G401 (cell line): ENCODE measurements at regions not wholly inside any gene's neighbourhood (a gene's known extent, or its start where the extent isn't known, plus 50 kb on each side); places are given as distances from the start of the nearest gene placed in this dataset.

ENCODE experiments used
- DNase-seq: peaks from one replicate; pipeline ENCODE4 v3.0.0-alpha.2; 2015; ENCODE audit warnings: low spot score
- in situ Hi-C: cut with HindIII; loops from 2 replicates; pipeline ENCODE4 v1.10.0; 2016; ENCODE audit warnings: low sequenced_read_pairs, mixed read lengths

DNA sequence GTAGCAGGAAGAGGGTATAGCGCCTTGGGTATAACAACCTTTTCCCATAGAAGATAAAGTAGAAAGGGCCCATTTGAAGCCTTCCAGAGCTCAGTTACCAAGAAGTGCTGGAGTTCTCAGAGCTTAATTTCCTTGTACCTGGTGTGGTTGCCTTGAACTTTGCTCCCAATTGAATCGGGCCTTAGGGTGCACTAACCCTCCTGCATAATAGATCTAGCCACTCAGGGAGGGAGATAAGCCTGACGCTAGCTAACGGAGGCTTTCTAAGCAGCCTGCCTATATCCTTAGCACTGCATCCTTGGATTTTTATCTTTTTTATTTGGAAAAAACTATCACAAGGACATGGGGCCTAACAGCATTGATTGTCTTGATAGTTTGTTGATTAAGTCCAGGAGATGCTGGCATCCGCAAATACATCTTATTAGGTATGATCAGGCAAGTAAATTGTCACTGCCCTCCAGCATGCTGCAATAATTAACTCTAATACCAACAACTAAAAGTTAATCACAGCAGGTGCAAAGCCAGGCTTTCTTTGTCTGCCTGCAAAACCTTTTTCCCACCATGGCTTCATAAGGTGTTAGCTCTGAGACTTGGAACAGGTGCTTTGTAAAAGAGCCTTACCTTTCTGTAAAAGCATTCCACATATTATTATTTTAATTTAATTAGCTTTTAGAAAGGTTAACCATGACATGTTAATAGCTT is 199.4 kb downstream of the SREK1 start:
- no peak for DNase-seq
- in situ Hi-C loops: no loop called here

DNA sequence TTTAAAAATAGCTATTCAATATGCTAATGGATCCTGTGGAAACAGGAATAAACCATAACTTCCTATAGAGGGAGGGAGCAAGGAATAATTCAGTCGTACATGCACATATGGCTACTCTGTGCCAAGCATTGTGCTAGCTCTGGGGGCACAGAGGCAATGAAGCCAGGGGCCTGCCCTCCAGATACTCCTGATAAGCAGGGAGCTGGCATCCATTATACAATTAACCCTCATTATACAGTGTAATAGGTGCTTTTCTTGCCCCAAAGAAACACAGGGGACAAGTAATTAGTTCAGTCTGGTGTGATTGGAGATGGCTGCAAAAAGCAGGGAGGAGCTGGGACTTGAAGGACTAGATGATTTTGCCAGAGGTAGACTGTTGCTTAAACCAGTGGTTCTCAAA is 200.4 kb downstream of the SREK1 start:
- in situ Hi-C loops: no loop called here
- no peak for DNase-seq

DNA sequence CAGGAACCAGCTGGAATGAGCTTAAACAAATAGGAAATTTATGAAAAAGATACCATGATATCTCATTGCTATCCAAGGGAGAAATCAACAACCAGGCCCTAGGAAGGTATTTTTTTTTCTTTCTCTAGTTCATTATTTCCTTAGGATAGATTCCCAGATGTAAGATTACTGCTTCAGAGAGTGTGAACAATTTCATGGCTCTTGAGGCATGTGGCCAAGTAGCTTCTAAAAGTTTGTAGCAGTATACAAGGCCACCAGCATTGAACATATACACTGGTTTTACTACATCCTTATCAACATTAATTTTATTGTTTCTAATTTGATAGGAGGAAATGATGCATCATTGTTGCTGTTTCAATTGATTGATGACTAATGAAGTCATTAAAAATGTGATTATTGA is 201.2 kb downstream of the SREK1 start:
- in situ Hi-C loops: no loop called here
- no peak for DNase-seq

DNA sequence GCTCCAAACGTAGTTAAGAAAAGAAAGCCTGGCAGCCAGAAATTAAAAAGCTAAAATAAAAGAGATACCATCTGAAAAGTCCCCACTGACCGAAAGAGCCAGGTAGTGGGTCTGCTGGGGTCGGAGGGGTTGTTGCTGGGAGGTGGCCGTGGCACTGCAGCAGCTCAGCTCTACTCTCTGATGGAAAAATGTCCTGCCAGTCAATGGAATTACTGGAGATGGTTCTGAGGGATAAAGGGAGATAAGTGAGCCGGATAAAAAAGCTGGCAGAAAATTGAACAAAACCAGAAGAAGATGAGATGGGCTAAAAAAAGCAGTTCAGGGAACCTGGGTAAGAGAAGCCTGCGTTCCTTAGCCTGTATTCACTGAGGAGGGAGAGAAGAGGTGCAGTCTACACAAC is 202.8 kb downstream of the SREK1 start:
- in situ Hi-C loops: no loop called here
- no peak for DNase-seq

GRCh38 chr5:66348387-66349125 is 204.5 kb downstream of the SREK1 start:
- no peak for DNase-seq
- in situ Hi-C loops: no loop called here

DNA sequence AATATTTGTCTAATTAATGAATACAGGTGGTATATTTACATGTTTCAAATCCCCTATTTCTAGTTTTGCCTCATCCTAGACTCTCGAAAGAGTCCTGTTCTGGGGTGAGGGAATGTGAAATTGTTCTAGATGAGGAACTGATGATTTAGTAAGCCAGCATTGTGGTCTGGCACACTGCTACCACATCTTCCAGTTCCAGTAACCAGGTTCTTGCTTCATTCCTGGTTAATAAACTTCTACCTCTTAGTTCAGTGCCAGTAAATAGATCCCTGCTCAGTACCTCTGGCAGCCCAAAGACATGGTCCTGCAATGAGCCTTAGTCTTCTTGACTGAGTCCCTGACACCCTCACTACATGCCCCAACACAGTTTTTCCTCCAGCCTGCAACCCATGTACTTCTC is 207.7 kb downstream of the SREK1 start:
- no peak for DNase-seq
- in situ Hi-C loops: no loop called here

DNA sequence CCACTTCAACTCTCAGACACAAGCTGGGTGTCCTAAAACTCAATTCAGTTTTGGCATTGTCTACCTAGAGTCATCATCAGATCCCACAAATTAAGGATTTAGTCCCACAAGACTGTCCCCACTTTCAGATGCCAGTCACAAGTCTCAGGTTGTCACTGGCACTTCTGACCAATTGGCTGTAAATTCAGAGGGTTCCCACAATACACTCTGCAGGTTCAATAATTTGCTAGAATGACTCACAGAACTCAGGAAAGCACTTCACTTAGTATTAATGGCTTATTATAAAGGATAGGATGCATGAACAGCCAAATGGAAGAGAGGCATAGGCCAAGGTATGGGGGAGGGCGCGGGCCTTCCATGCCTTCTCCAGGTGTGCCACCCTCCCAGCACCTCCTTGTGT is 209.1 kb downstream of the SREK1 start:
- no peak for DNase-seq
- in situ Hi-C loops: no loop called here

DNA sequence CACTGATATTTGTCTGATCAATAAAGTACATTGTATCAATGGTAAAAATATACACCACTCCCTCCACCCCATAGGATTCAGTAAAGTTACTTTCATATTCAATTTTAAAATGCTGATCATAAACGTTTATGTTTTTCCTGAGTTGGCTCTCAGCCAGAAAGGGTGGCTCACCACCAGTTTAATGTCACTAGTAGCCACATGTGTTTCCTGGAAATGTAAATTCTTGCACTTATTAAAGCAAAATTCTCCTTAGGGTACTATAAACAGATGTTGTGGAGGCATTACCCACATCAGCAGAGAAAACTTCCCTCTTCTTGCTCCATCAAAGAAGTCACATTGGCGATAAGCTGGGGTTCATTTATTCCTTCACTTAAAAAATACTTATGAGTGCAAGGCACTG is 210.3 kb downstream of the SREK1 start:
- DNase-seq: no peak
- in situ Hi-C loops: no loop called here

- in situ Hi-C loops: no loop called here
- no peak for DNase-seq
Observed at GRCh38 chr5:66356011-66356565, 212.0 kb downstream of the SREK1 start.

DNA sequence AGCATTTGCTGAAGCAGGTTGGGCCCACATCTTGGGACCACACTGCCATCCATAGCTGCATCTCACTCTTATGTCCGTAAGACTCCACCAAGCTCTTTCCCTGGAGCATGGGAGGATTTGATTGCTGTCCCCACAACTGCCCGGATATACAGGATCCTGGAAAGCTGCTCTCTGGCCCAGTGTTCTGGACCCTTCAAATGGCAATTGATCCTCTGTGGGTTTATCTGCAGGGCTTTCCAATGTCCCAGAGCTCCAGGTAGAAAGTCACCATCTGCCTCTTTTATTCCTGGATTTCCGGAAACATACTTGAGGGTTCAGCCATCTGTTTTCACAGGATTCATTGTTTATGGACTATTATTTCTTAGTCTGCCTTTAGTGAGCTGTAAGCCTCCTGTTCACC is 214.6 kb downstream of the SREK1 start:
- in situ Hi-C loops: no loop called here
- no peak for DNase-seq

DNA sequence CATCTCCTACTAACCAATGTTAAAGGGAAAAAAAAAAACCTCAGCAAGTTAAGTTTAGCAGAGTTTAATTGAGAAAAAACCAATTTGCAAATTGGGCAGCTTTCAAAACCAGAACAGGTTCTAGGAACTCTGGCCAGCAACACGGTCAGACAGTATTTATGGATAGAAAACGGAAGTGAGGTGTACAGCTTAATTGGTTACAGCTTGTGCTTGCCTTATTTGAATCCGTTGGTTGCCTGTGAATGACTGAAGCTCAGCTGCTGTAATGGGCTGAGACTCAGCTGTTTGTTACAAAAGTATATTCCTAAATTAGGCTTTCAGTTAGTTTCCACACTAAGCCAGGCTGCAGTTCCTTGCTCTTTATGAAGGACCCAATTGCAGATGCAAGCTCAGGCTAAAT is 217.0 kb downstream of the SREK1 start:
- DNase-seq: no peak
- in situ Hi-C loops: no loop called here

DNA sequence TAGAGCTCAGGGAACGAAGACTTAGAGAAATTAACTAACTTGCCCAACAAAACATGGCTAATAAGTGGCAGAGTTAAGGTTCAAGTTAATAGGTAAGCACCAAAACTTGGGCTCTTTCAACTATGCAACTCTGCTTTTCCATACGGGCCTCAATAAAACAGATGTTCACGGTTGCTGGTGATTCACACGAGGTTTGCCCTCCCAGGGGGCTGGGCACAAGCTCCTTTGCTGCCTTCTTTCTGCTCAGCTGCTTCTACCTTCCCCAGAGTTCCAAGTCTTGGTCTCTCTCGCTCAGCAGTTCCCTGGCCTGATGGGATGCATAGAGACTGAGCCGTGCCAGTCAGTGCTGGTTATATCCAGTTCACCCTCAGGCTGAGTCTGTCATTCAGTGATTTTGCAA is 217.9 kb downstream of the SREK1 start:
- in situ Hi-C loops: no loop called here

GRCh38 chr5:66362687-66363086 is 218.6 kb downstream of the SREK1 start:
- in situ Hi-C loops: no loop called here
- no peak for DNase-seq

More for the DNA sequence above, 217.9 kb downstream of the SREK1 start:
- DNase-seq: no peak

DNA sequence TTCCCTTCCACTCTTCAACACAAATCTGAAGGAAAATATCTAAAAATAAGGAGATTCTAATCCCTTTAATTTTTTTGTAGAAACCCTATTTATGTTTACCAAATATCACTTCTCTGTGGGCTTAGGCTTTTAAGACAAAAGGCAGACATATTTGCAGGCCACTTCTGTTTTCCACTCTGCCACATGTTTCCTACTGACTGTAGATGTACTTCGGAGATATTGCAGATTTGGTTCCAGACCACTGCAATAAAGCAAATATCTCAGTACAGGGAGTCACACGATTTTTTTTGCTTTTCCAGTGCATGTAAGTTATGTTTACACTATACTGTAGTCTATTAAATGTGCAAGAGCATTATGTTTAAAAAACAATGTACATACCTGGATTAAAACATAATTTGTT is 219.0 kb downstream of the SREK1 start:
- no peak for DNase-seq
- in situ Hi-C loops: no loop called here

DNA sequence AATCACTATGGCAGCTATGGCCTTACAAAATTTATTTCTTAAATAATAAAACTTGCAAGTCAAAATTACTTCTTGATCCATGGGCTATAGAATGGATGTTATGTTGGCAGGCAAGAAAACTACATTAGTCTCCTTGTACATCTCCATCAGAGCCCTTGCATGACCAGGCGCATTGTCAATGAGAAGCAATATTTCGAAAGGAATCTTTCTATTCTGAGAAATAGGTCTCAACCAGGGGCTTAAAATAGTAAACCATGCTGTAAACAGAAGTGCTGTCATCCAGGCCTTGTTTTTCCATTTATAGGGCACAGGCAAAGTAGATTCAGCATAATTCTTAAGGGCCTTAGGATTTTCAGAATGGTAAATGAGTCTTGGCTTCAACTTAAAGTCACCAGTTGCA is 220.1 kb downstream of the SREK1 start:
- in situ Hi-C loops: no loop called here
- DNase-seq: no peak

DNA sequence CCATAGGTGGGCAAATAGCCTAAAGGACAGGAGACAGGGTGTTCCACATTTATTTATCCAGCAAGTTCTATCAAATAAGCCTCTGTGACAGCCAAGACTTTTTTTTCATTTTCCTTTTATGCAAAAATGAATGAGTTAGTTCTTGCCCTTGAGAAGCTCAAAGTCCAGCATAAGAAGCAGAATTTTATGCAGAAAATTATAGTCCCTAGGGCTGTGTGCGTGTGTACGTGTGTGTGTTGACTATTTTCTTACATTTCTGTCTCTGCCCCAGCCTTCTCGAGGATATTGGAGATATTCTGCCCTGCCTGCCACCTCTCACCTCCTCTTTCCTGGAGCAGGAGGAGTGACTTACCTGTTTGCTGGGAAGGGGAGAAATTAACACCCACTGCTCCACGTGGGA is 221.9 kb downstream of the SREK1 start:
- in situ Hi-C loops: no loop called here
- DNase-seq: no peak

GRCh38 chr5:66367814-66368541 is 223.9 kb downstream of the SREK1 start:
- in situ Hi-C loops: no loop called here
- no peak for DNase-seq

GRCh38 chr5:66368811-66369210 is 224.7 kb downstream of the SREK1 start:
- DNase-seq: no peak
- in situ Hi-C loops: no loop called here

DNA sequence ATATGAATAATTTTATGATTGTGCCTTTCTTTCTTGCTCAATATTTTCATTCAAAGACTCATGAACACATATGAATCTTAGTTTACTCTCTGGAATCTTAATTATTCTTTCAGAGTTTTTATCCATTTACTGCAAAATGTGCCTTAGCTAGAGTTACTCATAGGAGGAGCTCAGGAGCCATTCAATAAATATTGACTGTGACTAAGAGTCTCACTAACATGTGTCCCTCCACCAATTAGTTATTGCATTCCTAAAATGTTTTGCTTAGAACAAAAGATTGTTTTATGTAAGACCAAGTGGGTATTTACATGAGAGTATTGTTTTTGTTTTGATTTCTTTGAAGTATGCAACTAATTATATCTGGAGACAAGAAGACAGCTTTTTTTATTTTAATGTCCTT is 218.4 kb upstream of the MAST4 start:
- in situ Hi-C loops: no loop called here
- no peak for DNase-seq

- no peak for DNase-seq
- in situ Hi-C loops: no loop called here
Observed at GRCh38 chr5:66378407-66378806, 217.8 kb upstream of the MAST4 start.
